Type B pancreatic cell (in vitro differentiated cells): ENCODE measurements at regions not wholly inside any gene's neighbourhood (a gene's known extent, or its start where the extent isn't known, plus 50 kb on each side); places are given as distances from the start of the nearest gene placed in this dataset.

Source experiments
- DNase-seq: peaks from one replicate; pipeline ENCODE4 v3.0.0; 2021; ENCODE audit warnings: mixed read lengths; ENCODE audit not compliant: unreplicated experiment; ENCODE audit errors: extremely low spot score
- H3K27ac Mint-ChIP-seq: 2 replicates; pipeline ENCODE4 v1.8.0; 2021; ENCODE audit warnings: mild to moderate bottlenecking, mixed read lengths
- H3K27me3 Mint-ChIP-seq: 2 replicates; pipeline ENCODE4 v1.8.0; 2021; ENCODE audit warnings: mixed read lengths
- H3K36me3 Mint-ChIP-seq: 2 replicates; pipeline ENCODE4 v1.8.0; 2021; ENCODE audit warnings: mixed read lengths
- H3K4me1 Mint-ChIP-seq: one replicate; pipeline ENCODE4 v1.8.0; 2021; ENCODE audit warnings: mixed read lengths; ENCODE audit not compliant: unreplicated experiment
- H3K4me3 Mint-ChIP-seq: 2 replicates; pipeline ENCODE4 v1.8.0; 2021; ENCODE audit warnings: mild to moderate bottlenecking, mixed read lengths
- H3K9me3 Mint-ChIP-seq: 2 replicates; pipeline ENCODE4 v1.8.0; 2021; ENCODE audit warnings: mixed read lengths
- CTCF ChIP-seq: fragments of 200-600 bp; sonication (generic); conservative IDR thresholded peaks from 2 replicates; pipeline ENCODE4 v1.5.0; 2021; ENCODE audit warnings: antibody characterized with exemption, mild to moderate bottlenecking

- Mint-ChIP-seq H3K36me3 (no peaks in the 10 kb centered on the region), H3K4me1 (no peaks in the 10 kb centered on the region), H3K4me3 (no peak overlapping the region), H3K27ac (no peak overlapping the region), H3K9me3 (no peaks in the 10 kb centered on the region), H3K27me3 (no peaks in the 10 kb centered on the region)
- no peak for TF ChIP-seq CTCF
- DNase-seq: no peak
These were observed 284.1 kb upstream of the FOXG1 start for GRCh38 chr14:28482251-28483040.

DNA sequence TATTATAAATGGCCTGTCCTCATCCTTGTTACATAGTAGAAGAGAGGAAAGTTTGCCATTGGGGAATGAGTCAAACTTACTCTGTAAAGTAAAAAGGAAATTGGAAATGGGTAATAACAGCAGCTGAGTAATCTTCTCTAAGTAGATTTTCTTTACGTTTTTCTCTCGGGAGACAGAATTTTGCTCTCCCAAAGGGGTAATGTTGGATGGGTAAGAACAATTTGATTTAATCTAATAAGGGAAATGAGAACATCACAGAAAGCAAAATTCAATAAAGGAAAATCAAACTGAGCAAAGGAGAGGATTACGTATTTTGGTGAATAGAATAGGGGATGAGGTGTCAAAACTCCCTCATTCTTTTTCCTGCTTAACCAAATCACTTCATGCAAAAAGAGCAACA, 283.1 kb upstream of the FOXG1 start:
- no peaks in the 10 kb centered on the region for H3K9me3 Mint-ChIP-seq
- H3K27me3 Mint-ChIP-seq: no peaks in the 10 kb centered on the region
- no peak for DNase-seq
- no peaks in the 10 kb centered on the region for H3K4me1 Mint-ChIP-seq
- H3K36me3 Mint-ChIP-seq: no peaks in the 10 kb centered on the region
- H3K27ac Mint-ChIP-seq: no peak overlapping the region
- no peak for TF ChIP-seq CTCF
- no peak overlapping the region for H3K4me3 Mint-ChIP-seq

DNA sequence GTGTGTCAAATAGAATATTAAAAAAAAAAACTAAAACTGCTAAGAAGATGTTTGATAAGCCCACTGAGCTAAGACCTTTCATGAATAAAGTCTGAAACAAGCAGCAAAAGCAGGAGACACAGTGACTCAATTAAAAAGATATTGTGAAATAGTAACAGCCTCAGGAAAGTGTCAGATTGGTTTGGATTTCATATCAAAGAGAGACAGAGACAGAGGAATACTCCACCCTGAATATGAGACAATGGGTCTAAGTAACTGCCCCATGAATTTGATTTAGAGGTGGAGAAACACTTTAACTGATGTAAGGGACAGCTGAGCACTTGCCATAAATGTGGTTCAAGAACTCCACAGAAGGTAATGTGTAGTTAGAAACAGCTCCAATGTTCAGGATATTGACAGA, 277.9 kb upstream of the FOXG1 start:
- DNase-seq: no peak
- no peaks in the 10 kb centered on the region for H3K36me3 Mint-ChIP-seq
- no peak for TF ChIP-seq CTCF
- H3K4me1 Mint-ChIP-seq: no peaks in the 10 kb centered on the region
- H3K27ac Mint-ChIP-seq: no peak overlapping the region
- no peaks in the 10 kb centered on the region for H3K27me3 Mint-ChIP-seq
- H3K4me3 Mint-ChIP-seq: no peak overlapping the region
- no peaks in the 10 kb centered on the region for H3K9me3 Mint-ChIP-seq

GRCh38 chr14:28493516-28493915, 273.1 kb upstream of the FOXG1 start:
- no peak overlapping the region for H3K27ac Mint-ChIP-seq
- H3K9me3 Mint-ChIP-seq: no peaks in the 10 kb centered on the region
- no peak for DNase-seq
- no peak overlapping the region for H3K4me3 Mint-ChIP-seq
- H3K36me3 Mint-ChIP-seq: no peaks in the 10 kb centered on the region
- TF ChIP-seq CTCF: no peak
- no peaks in the 10 kb centered on the region for H3K4me1 Mint-ChIP-seq
- H3K27me3 Mint-ChIP-seq: no peaks in the 10 kb centered on the region

GRCh38 chr14:28494196-28494595, 272.4 kb upstream of the FOXG1 start:
- Mint-ChIP-seq H3K27me3 (no peaks in the 10 kb centered on the region), H3K4me3 (no peak overlapping the region), H3K27ac (no peak overlapping the region), H3K4me1 (no peaks in the 10 kb centered on the region), H3K9me3 (no peaks in the 10 kb centered on the region), H3K36me3 (no peaks in the 10 kb centered on the region)
- TF ChIP-seq CTCF: no peak
- no peak for DNase-seq
